ENCODE measurements at regions not wholly inside any gene's neighbourhood (a gene's known extent, or its start where the extent isn't known, plus 50 kb on each side); places are given as distances from the start of the nearest gene placed in this dataset.
"Not testable (repeated sequence)": the region's sequence is repeated elsewhere in the genome, so short reads cannot be mapped to it uniquely, and the experiment has no call there.

DNA sequence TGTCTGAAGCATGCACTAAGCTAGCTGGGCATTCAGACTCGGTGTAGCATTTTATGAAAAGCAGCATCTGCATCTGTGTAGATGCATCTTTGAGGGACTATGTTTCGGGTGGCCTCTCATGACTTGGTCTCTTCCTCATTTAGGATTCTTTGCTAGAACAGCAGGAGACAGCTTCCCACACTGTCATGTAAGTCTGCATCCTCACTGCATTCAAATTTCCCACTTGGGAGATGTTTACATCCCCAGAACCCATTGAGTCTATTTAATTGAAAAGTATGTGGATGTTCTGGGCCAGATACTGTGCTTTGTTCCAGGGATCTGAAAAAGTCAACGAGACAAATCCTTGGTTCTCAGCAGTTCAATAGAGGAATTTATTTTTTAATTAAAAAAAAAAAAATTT is 198.6 kb upstream of the EEF2KMT start:
- Histone ChIP-seq H3K4me1 (no peaks in the 10 kb centered on the region), H3K9ac (ENCODE audit: low read depth in 2 of 2, low read length in 2 of 2) (no peak overlapping the region), H3K9me3 (no peaks in the 10 kb centered on the region), H3K27ac (no peak overlapping the region), H3K36me3 (no peaks in the 10 kb centered on the region), H3K4me3 (no peak overlapping the region), H3K27me3 (no peaks in the 10 kb centered on the region)
- intact Hi-C loops (cut with DNase I): no loop called here
- no peak for DNase-seq
- TF ChIP-seq, protein P1, sequence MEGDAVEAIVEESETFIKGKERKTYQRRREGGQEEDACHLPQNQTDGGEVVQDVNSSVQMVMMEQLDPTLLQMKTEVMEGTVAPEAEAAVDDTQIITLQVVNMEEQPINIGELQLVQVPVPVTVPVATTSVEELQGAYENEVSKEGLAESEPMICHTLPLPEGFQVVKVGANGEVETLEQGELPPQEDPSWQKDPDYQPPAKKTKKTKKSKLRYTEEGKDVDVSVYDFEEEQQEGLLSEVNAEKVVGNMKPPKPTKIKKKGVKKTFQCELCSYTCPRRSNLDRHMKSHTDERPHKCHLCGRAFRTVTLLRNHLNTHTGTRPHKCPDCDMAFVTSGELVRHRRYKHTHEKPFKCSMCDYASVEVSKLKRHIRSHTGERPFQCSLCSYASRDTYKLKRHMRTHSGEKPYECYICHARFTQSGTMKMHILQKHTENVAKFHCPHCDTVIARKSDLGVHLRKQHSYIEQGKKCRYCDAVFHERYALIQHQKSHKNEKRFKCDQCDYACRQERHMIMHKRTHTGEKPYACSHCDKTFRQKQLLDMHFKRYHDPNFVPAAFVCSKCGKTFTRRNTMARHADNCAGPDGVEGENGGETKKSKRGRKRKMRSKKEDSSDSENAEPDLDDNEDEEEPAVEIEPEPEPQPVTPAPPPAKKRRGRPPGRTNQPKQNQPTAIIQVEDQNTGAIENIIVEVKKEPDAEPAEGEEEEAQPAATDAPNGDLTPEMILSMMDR (IDR thresholded peaks at IDR 0.05): no peak

- H3K9ac ChIP-seq (ENCODE audit: low read depth in 2 of 2, low read length in 2 of 2); H3K4me3 ChIP-seq; H3K36me3 ChIP-seq; H3K4me1 ChIP-seq; H3K27me3 ChIP-seq; DNase-seq; H3K27ac ChIP-seq; H3K9me3 ChIP-seq; intact Hi-C loops (cut with DNase I): not testable (repeated sequence)
Observed at GRCh38 chr16:5295304-5295703, 197.7 kb upstream of the EEF2KMT start.

DNA sequence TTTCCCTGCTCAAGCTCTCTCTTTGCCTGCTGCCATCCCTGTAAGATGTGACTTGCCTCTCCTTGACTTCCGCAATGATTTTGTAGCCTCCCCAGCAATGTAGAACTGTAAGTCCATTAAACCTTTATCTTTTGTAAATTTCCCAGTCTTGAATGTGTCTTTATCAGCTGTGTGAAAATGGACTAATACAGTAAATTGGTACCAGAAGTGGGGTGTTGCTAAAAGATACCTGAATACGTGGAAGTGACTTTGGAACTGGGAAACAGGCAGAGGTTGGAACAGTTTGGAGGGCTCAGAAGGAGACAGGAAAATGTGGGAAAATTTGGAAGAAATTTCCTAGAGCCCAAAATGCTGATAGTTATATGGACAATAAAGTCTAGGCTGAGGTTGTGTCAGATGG is 184.6 kb upstream of the EEF2KMT start:
- H3K27me3 ChIP-seq; DNase-seq; H3K36me3 ChIP-seq; H3K9ac ChIP-seq (ENCODE audit: low read depth in 2 of 2, low read length in 2 of 2); H3K27ac ChIP-seq; H3K9me3 ChIP-seq; intact Hi-C loops (cut with DNase I); H3K4me1 ChIP-seq; H3K4me3 ChIP-seq: not testable (repeated sequence)

DNA sequence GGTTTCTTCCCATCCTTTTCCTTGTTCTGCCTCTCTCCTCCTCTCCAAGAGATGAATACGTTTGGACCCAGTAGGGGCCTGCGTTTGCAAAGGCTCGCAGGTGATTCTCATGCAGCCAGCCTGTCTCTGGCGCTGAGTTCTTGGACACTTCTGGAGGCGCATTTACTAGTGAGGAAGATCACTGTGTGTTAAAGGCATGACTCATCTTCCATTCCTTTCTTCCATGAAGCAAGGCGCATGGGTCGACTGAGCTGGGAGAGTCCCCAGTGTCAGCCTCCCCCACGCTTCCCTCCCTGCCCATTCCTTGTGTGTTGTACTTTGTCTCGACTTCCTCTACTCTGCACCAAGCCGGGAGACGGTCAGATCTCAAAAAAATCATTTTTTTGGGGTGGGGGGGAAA is 159.9 kb upstream of the EEF2KMT start:
- Histone ChIP-seq H3K27me3 (no peaks in the 10 kb centered on the region), H3K9ac (ENCODE audit: low read depth in 2 of 2, low read length in 2 of 2) (no peak overlapping the region), H3K4me3 (no peak overlapping the region), H3K9me3 (no peaks in the 10 kb centered on the region), H3K4me1 (no peaks in the 10 kb centered on the region), H3K27ac (no peak overlapping the region), H3K36me3 (no peaks in the 10 kb centered on the region)
- TF ChIP-seq, protein P1 (IDR thresholded peaks at IDR 0.05): no peak
- intact Hi-C loops (cut with DNase I): no loop called here
- no peak for DNase-seq

- TF ChIP-seq, protein P1 (IDR thresholded peaks at IDR 0.05): no peak
- no peak overlapping the region for H3K27ac ChIP-seq
- H3K27me3 ChIP-seq: no peaks in the 10 kb centered on the region
- H3K36me3 ChIP-seq: no peaks in the 10 kb centered on the region
- H3K4me3 ChIP-seq: no peak overlapping the region
- no peaks in the 10 kb centered on the region for H3K9me3 ChIP-seq
- intact Hi-C loops (cut with DNase I): no loop called here
- no peak overlapping the region for H3K9ac ChIP-seq (ENCODE audit: low read depth in 2 of 2, low read length in 2 of 2)
- no peak for DNase-seq
- no peaks in the 10 kb centered on the region for H3K4me1 ChIP-seq
Observed at GRCh38 chr16:5252791-5253190, 155.2 kb upstream of the EEF2KMT start.

- H3K9me3 ChIP-seq; DNase-seq; H3K4me1 ChIP-seq; intact Hi-C loops (cut with DNase I); H3K27ac ChIP-seq; H3K27me3 ChIP-seq; H3K9ac ChIP-seq (ENCODE audit: low read depth in 2 of 2, low read length in 2 of 2); H3K36me3 ChIP-seq; H3K4me3 ChIP-seq: not testable (repeated sequence)
Observed at GRCh38 chr16:5247403-5247802, 149.8 kb upstream of the EEF2KMT start.

DNA sequence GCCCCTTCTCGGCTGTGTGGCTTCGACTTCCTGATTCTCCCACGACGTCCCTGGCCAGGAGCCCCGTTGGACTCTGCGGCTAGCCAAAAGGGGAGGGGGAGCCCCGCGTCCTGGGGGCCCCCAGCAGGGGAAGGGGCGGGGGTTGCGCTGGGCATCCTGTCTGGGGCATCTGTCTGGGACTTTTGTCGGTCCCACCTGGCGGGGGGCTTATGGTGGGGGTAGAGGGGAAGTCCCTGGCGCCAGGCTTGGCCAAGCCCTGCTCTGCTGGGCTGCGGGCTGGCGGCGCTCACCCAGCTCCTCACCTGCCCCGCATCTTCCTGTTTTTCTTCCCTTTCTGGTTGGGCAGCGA is 142.7 kb upstream of the EEF2KMT start:
- DNase-seq: not testable (repeated sequence)
- peak overlapping the region; percentile 33 for H3K4me3 ChIP-seq

More for the DNA sequence above, 142.7 kb upstream of the EEF2KMT start:
- H3K36me3 ChIP-seq; intact Hi-C loops (cut with DNase I); H3K27me3 ChIP-seq; H3K27ac ChIP-seq; H3K9me3 ChIP-seq; H3K4me1 ChIP-seq; H3K9ac ChIP-seq (ENCODE audit: low read depth in 2 of 2, low read length in 2 of 2): not testable (repeated sequence)

Measured in colonic mucosa (tissue), 4 donors.